Mesendoderm (in vitro differentiated cells): ENCODE measurements at regions not wholly inside any gene's neighbourhood (a gene's known extent, or its start where the extent isn't known, plus 50 kb on each side); places are given as distances from the start of the nearest gene placed in this dataset.

Experiments
- DNase-seq: peaks from one replicate; pipeline ENCODE4 v3.0.0; 2013
- H2AK5ac ChIP-seq: 2 replicates; pipeline ENCODE4 v1.6.1; 2013; ENCODE audit warnings: low read length, inconsistent platforms
- H2BK120ac ChIP-seq: 2 replicates; pipeline ENCODE4 v1.6.1; 2013; ENCODE audit warnings: low read depth, mild to moderate bottlenecking, low read length, moderate library complexity, mixed read lengths
- H2BK15ac ChIP-seq: replicated peaks from 2 replicates; pipeline ENCODE4 v1.6.1; 2013; ENCODE audit warnings: low read depth, mild to moderate bottlenecking, moderate library complexity
- H2BK5ac ChIP-seq: 2 replicates; pipeline ENCODE4 v1.6.1; 2013; ENCODE audit warnings: low read length, inconsistent platforms
- H3K18ac ChIP-seq: 2 replicates; pipeline ENCODE4 v1.6.1; 2013; ENCODE audit warnings: mild to moderate bottlenecking, low read length, mixed read lengths
- H3K23ac ChIP-seq: one replicate; pipeline ENCODE4 v1.6.1; 2013; ENCODE audit warnings: low read length
- H3K27ac ChIP-seq: 2 replicates; pipeline ENCODE4 v1.5.1; 2013; ENCODE audit warnings: low read depth, mild to moderate bottlenecking, inconsistent platforms, low read length, moderate library complexity
- H3K27me3 ChIP-seq: 2 replicates; pipeline ENCODE4 v1.6.1; 2013; ENCODE audit warnings: low read length, control low read depth, mild to moderate bottlenecking, inconsistent platforms; ENCODE audit not compliant: insufficient read depth, poor library complexity
- H3K36me3 ChIP-seq: 2 replicates; pipeline ENCODE4 v1.6.1; 2013; ENCODE audit warnings: low read length, inconsistent platforms; ENCODE audit not compliant: control insufficient read depth, insufficient read depth
- H3K4ac ChIP-seq: one replicate; pipeline ENCODE4 v1.6.1; 2013; ENCODE audit warnings: low read depth, mild to moderate bottlenecking, low read length, moderate library complexity
- H3K4me1 ChIP-seq: 2 replicates; pipeline ENCODE4 v1.6.1; 2013; ENCODE audit warnings: low read depth, low read length, inconsistent platforms; ENCODE audit not compliant: control insufficient read depth
- H3K4me2 ChIP-seq: 2 replicates; pipeline ENCODE4 v1.6.1; 2013; ENCODE audit warnings: low read length
- H3K4me3 ChIP-seq: 2 replicates; pipeline ENCODE4 v1.5.1; 2013; ENCODE audit warnings: mild to moderate bottlenecking, low read length
- H3K56ac ChIP-seq: one replicate; pipeline ENCODE4 v1.6.1; 2013; ENCODE audit warnings: low read length
- H3K79me1 ChIP-seq: 2 replicates; pipeline ENCODE4 v1.6.1; 2013; ENCODE audit warnings: low read length, inconsistent platforms
- H3K79me2 ChIP-seq: 2 replicates; pipeline ENCODE4 v1.6.1; 2013; ENCODE audit warnings: mild to moderate bottlenecking, low read length; ENCODE audit not compliant: control insufficient read depth, insufficient read depth
- H3K9ac ChIP-seq: 2 replicates; pipeline ENCODE4 v1.6.1; 2013; ENCODE audit warnings: low read length, inconsistent platforms
- H4K5ac ChIP-seq: one replicate; pipeline ENCODE4 v1.6.1; 2013; ENCODE audit warnings: low read length
- H4K8ac ChIP-seq: one replicate; pipeline ENCODE4 v1.6.1; 2013; ENCODE audit warnings: low read depth, mild to moderate bottlenecking, control low read depth, low read length, moderate library complexity
- WGBS: extraction: QIAGEN DNeasy Blood & Tissue Kit; methylation state at CpG from one replicate; pipeline ENCODE4 v1.1.7; 2013; ENCODE audit warnings: low lambda C conversion rate, missing lambda C conversion rate; ENCODE audit not compliant: insufficient coverage; ENCODE audit errors: extremely low coverage; 5-methylcytosine and 5-hydroxymethylcytosine counted together

- no peak for DNase-seq
- no peak overlapping the region for H3K18ac ChIP-seq
- no peak overlapping the region for H2BK120ac ChIP-seq
- WGBS, result no CpG with 5 or more reads among the region's 3 CpGs
- no peak overlapping the region for H3K56ac ChIP-seq
- H3K4me1 ChIP-seq, result no peaks in the 10 kb centered on the region
- no peaks in the 10 kb centered on the region for H3K79me1 ChIP-seq
- no peak overlapping the region for H2AK5ac ChIP-seq
- H2BK5ac ChIP-seq, result no peak overlapping the region
- no peak overlapping the region for H4K5ac ChIP-seq
- no peak overlapping the region for H4K8ac ChIP-seq
- H3K9ac ChIP-seq, result no peak overlapping the region
- no peaks in the 10 kb centered on the region for H3K36me3 ChIP-seq
- H2BK15ac ChIP-seq, result no peak overlapping the region
- no peak overlapping the region for H3K4ac ChIP-seq
- no peak overlapping the region for H3K4me3 ChIP-seq
- H3K27me3 ChIP-seq, result no peaks in the 10 kb centered on the region
- no peak overlapping the region for H3K23ac ChIP-seq
- no peak overlapping the region for H3K27ac ChIP-seq
- no peak overlapping the region for H3K4me2 ChIP-seq
- no peaks in the 10 kb centered on the region for H3K79me2 ChIP-seq
These were observed 398.2 kb upstream of the CELF4 start for GRCh38 chr18:37963837-37964236.

DNA sequence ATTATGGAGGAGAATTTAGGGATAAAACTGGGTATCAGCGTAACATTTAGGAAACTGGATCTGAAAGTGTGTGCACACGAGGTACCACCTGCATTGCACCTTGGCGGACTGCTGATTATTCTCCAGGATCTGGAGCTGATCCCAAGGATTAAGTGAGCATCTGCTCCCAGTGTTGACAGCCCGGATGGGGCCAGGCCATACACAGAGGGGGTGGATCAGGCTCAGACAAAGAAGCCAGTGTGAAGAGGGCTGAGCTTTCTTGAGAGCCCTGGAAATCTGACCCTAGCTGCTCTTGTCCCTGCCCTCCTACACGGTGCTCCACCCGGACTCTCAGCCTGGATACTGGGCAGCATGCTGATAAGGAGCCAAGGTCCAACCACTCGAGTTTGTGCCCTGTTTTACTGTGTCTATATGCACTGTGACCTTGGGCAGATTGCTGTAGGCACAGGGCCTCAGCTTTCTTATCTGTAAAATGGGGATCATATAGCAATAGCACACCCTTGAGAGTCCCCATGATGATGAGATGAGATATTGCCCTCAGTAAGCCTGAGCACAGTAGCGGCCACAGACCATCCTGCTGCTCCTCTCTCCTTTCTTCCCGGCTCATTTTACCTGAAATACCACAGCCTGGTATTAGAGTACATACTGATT lies 396.8 kb upstream of the CELF4 start:
- Histone ChIP-seq H3K27ac (no peak overlapping the region), H3K4ac (no peak overlapping the region), H2BK15ac (no peak overlapping the region), H3K4me1 (no peaks in the 10 kb centered on the region), H3K79me2 (no peaks in the 10 kb centered on the region), H3K36me3 (no peaks in the 10 kb centered on the region), H3K4me2 (no peak overlapping the region), H3K23ac (no peak overlapping the region), H4K8ac (no peak overlapping the region), H2BK5ac (no peak overlapping the region), H3K9ac (no peak overlapping the region), H2AK5ac (no peak overlapping the region), H2BK120ac (no peak overlapping the region), H3K27me3 (no peaks in the 10 kb centered on the region), H3K56ac (no peak overlapping the region), H3K4me3 (no peak overlapping the region), H3K79me1 (no peaks in the 10 kb centered on the region), H4K5ac (no peak overlapping the region), H3K18ac (no peak overlapping the region)
- no peak for DNase-seq
- WGBS, result no CpG with 5 or more reads among the region's 9 CpGs

DNA sequence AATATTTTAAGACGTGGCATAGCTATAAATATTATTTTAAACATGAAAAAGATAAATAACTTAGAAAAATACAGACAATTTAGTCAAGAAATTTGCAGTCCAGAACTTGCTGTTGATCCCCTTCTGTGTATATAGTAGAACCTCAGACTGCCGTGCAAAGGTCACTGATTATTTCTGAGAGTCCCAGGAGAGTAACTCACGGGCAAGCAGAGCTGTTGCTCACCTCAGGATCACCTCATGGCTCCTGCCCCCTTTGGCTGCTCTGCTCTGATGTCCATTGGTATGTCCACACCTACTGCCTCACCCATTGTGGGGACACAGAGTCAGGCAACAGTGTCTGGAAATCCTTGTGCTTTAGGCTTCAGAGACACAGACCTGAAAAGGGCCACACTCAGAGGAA lies 392.9 kb upstream of the CELF4 start:
- H2BK120ac ChIP-seq, result no peak overlapping the region
- no peaks in the 10 kb centered on the region for H3K79me2 ChIP-seq
- no peaks in the 10 kb centered on the region for H3K36me3 ChIP-seq
- no peak overlapping the region for H4K5ac ChIP-seq
- no peak overlapping the region for H3K4me3 ChIP-seq
- WGBS, result no CpG with 5 or more reads among the region's 3 CpGs
- no peaks in the 10 kb centered on the region for H3K4me1 ChIP-seq
- no peak overlapping the region for H3K4me2 ChIP-seq
- no peak overlapping the region for H2BK15ac ChIP-seq
- no peak overlapping the region for H2BK5ac ChIP-seq
- H2AK5ac ChIP-seq, result no peak overlapping the region
- H3K79me1 ChIP-seq, result no peaks in the 10 kb centered on the region
- no peaks in the 10 kb centered on the region for H3K27me3 ChIP-seq
- no peak overlapping the region for H4K8ac ChIP-seq
- H3K56ac ChIP-seq, result no peak overlapping the region
- no peak overlapping the region for H3K23ac ChIP-seq
- H3K18ac ChIP-seq, result no peak overlapping the region
- no peak overlapping the region for H3K27ac ChIP-seq
- no peak overlapping the region for H3K4ac ChIP-seq
- no peak for DNase-seq
- no peak overlapping the region for H3K9ac ChIP-seq

- no peaks in the 10 kb centered on the region for H3K36me3 ChIP-seq
- no peak overlapping the region for H2BK15ac ChIP-seq
- H3K79me2 ChIP-seq, result no peaks in the 10 kb centered on the region
- H3K27ac ChIP-seq, result no peak overlapping the region
- no peak overlapping the region for H4K5ac ChIP-seq
- no peak overlapping the region for H3K4me2 ChIP-seq
- no CpG with 5 or more reads among the region's 4 CpGs for WGBS
- no peak overlapping the region for H3K9ac ChIP-seq
- no peak overlapping the region for H3K4ac ChIP-seq
- no peak for DNase-seq
- H2BK5ac ChIP-seq, result no peak overlapping the region
- H2AK5ac ChIP-seq, result no peak overlapping the region
- H3K4me1 ChIP-seq, result no peaks in the 10 kb centered on the region
- H3K18ac ChIP-seq, result no peak overlapping the region
- no peaks in the 10 kb centered on the region for H3K27me3 ChIP-seq
- no peak overlapping the region for H3K56ac ChIP-seq
- H3K4me3 ChIP-seq, result no peak overlapping the region
- no peak overlapping the region for H4K8ac ChIP-seq
- no peaks in the 10 kb centered on the region for H3K79me1 ChIP-seq
- H3K23ac ChIP-seq, result no peak overlapping the region
- H2BK120ac ChIP-seq, result no peak overlapping the region
These were observed 391.3 kb upstream of the CELF4 start for GRCh38 chr18:37956902-37957301.

DNA sequence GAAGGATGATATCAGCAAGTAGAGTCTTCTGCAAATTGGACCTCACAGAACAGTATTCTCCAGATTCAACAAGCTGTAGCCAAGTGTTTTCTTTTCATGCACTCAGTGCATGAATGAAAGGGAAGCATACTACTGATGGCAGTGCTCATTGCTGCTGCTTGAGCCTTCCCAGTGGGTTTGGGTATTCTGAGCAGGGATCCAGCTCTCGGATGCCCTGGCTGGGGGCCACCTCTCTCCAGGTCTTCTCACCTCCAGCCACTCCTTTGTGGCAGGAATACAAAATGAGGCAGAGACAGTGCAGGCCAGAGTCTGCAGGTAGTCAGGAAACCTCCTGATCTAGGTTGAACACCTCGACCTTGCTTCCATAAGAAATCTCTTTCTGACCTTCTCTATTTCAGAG lies 390.4 kb upstream of the CELF4 start:
- Histone ChIP-seq H3K4me2 (no peak overlapping the region), H3K27ac (no peak overlapping the region), H4K8ac (no peak overlapping the region), H3K79me2 (no peaks in the 10 kb centered on the region), H2BK15ac (no peak overlapping the region), H3K18ac (no peak overlapping the region), H3K4me1 (no peaks in the 10 kb centered on the region), H2BK120ac (no peak overlapping the region), H3K23ac (no peak overlapping the region), H3K56ac (no peak overlapping the region), H3K4ac (no peak overlapping the region), H4K5ac (no peak overlapping the region), H3K9ac (no peak overlapping the region), H2BK5ac (no peak overlapping the region), H3K36me3 (no peaks in the 10 kb centered on the region), H3K4me3 (no peak overlapping the region), H3K27me3 (no peaks in the 10 kb centered on the region), H3K79me1 (no peaks in the 10 kb centered on the region), H2AK5ac (no peak overlapping the region)
- no CpG with 5 or more reads among the region's 2 CpGs for WGBS
- no peak for DNase-seq

GRCh38 chr18:37955201-37955600 lies 389.6 kb upstream of the CELF4 start:
- Histone ChIP-seq H3K27ac (no peak overlapping the region), H3K18ac (no peak overlapping the region), H2BK15ac (no peak overlapping the region), H3K4me2 (no peak overlapping the region), H3K23ac (no peak overlapping the region), H3K4me3 (no peak overlapping the region), H3K79me1 (no peaks in the 10 kb centered on the region), H3K4me1 (no peaks in the 10 kb centered on the region), H2BK120ac (no peak overlapping the region), H4K5ac (no peak overlapping the region), H2AK5ac (no peak overlapping the region), H3K4ac (no peak overlapping the region), H3K79me2 (no peaks in the 10 kb centered on the region), H4K8ac (no peak overlapping the region), H3K36me3 (no peaks in the 10 kb centered on the region), H2BK5ac (no peak overlapping the region), H3K56ac (no peak overlapping the region), H3K27me3 (no peaks in the 10 kb centered on the region), H3K9ac (no peak overlapping the region)
- no CpG with 5 or more reads among the region's 2 CpGs for WGBS
- DNase-seq, result no peak
